HepG2 (cell line): ENCODE measurements at regions not wholly inside any gene's neighbourhood (a gene's known extent, or its start where the extent isn't known, plus 50 kb on each side); places are given as distances from the start of the nearest gene placed in this dataset.

Source experiments
- ATAC-seq: fragments of 200-7000 bp; cut with Tn5 transposase; 3 replicates; pipeline ENCODE4 v1.9.1; 2020; ENCODE audit warnings: mild to moderate bottlenecking, moderate library complexity
- BruUV-seq: library from RNA; stranded (reverse); fragments of 400-500 nt; replicated peaks from 2 replicates; lab custom pipeline; 2021; lab: Mats Ljungman, UMichigan
- CTCF ChIA-PET: fragments of 300-600 bp; formaldehyde crosslinking; extraction: SDS; loops from one replicate; lab custom pipeline; 2021; ENCODE audit warnings: low total read pairs, inconsistent platforms, low intra/inter-chr PET ratio; lab: Yijun Ruan, JAX
- POLR2A ChIA-PET: fragments of 350-600 bp; sonication (Branson Sonifier 250); formaldehyde crosslinking; loops from one replicate; lab custom pipeline; 2020; ENCODE audit warnings: antibody characterized with exemption, inconsistent platforms; lab: Yijun Ruan, JAX
- DNase-seq: peaks from one replicate; pipeline ENCODE4 v3.0.0-alpha.2; 2015; ENCODE audit warnings: low spot score
- FAIRE-seq: peaks from 3 replicates; lab custom pipeline; 2011; peaks lifted over from hg19 to GRCh38; lab: Jason Lieb, UNC
- H2AFZ ChIP-seq: one replicate; pipeline ENCODE4 v1.6.1; 2011; ENCODE audit warnings: low read length, inconsistent platforms
- H3K27ac ChIP-seq: fragments of 300-600 bp; 3 replicates; pipeline ENCODE4 v1.8.0; 2011; ENCODE audit warnings: mixed run types, mild to moderate bottlenecking, mixed read lengths, low read length, inconsistent platforms; ENCODE audit not compliant: insufficient read depth; ENCODE audit errors: extremely low read length
- H3K27me3 ChIP-seq, 2 experiments: fragments of 200-600 bp in 1 of 2; 2 replicates in 1 of 2; 3 replicates in 1 of 2; pipeline versions ENCODE4 v1.6.0 to v1.8.0; 2011; ENCODE audit warnings: low read length in 2 of 2, mild to moderate bottlenecking in 2 of 2, moderate library complexity in 2 of 2, inconsistent platforms in 1 of 2; ENCODE audit not compliant: insufficient read depth in 2 of 2, control insufficient read depth in 1 of 2
- H3K36me3 ChIP-seq, 2 experiments: fragments of 200-600 bp in 1 of 2; replicated peaks in 1 of 2; 2 replicates in 1 of 2; 3 replicates in 1 of 2; pipeline versions ENCODE4 v1.5.1 to v1.8.0; 2011; ENCODE audit warnings: low read length in 2 of 2, inconsistent platforms in 1 of 2; ENCODE audit not compliant: insufficient read depth in 2 of 2, control insufficient read depth in 1 of 2
- H3K4me1 ChIP-seq: 2 replicates; pipeline ENCODE4 v1.5.1; 2012; ENCODE audit warnings: low read length, inconsistent platforms; ENCODE audit not compliant: insufficient read depth
- H3K4me2 ChIP-seq: 2 replicates; pipeline ENCODE4 v1.6.0; 2011; ENCODE audit warnings: low read depth, low read length, inconsistent platforms
- H3K4me3 ChIP-seq, 3 experiments: fragments of 200-600 bp in 1 of 3; sonication (generic), shearing (Covaris generic) in 1 of 3; replicated peaks in 1 of 3; 2 replicates each; pipeline ENCODE4 v1.5.1; 2011 to 2016; ENCODE audit warnings: low read length in 3 of 3, inconsistent platforms in 2 of 3, low read depth in 2 of 3, mild to moderate bottlenecking in 2 of 3, control low read depth in 1 of 3, mixed read lengths in 1 of 3; ENCODE audit not compliant: insufficient read depth in 1 of 3
- H3K79me2 ChIP-seq: one replicate; pipeline ENCODE4 v1.6.1; 2011; ENCODE audit warnings: low read length, inconsistent platforms; ENCODE audit not compliant: insufficient read depth
- H3K9ac ChIP-seq: 2 replicates; pipeline ENCODE4 v1.6.0; 2011; ENCODE audit warnings: mild to moderate bottlenecking, low read depth, low read length, inconsistent platforms; ENCODE audit not compliant: insufficient read depth
- H3K9me3 ChIP-seq: 2 replicates; pipeline ENCODE4 v1.5.1; 2012; ENCODE audit warnings: mild to moderate bottlenecking, low read length
- H4K20me1 ChIP-seq: 2 replicates; pipeline ENCODE4 v1.6.0; 2011; ENCODE audit warnings: inconsistent platforms, mild to moderate bottlenecking, low read length, moderate library complexity; ENCODE audit not compliant: insufficient read depth
- GLMP ChIP-seq: sonication (generic); formaldehyde crosslinking; IDR thresholded peaks from 2 replicates; pipeline ENCODE4 v1.9.0; 2021; ENCODE audit warnings: missing genetic modification reagents, mild to moderate bottlenecking, borderline replicate concordance
- IRF1 ChIP-seq: sonication (generic); formaldehyde crosslinking; IDR thresholded peaks from 2 replicates; pipeline ENCODE4 v1.4.0; 2020; ENCODE audit warnings: low read depth, mild to moderate bottlenecking, missing genetic modification reagents
- KDM1A ChIP-seq: IDR thresholded peaks from 2 replicates; pipeline ENCODE4 v1.6.1; 2016; ENCODE audit warnings: missing compliant biosample characterization
- MEIS2 ChIP-seq: sonication (generic); formaldehyde crosslinking; IDR thresholded peaks from 2 replicates; pipeline ENCODE4 v1.9.0; 2021; ENCODE audit warnings: mild to moderate bottlenecking, missing genetic modification reagents
- MYNN ChIP-seq: sonication (generic); formaldehyde crosslinking; IDR thresholded peaks from 2 replicates; pipeline ENCODE4 v1.4.0; 2020; ENCODE audit warnings: mild to moderate bottlenecking, low read depth, missing genetic modification reagents
- NFKB2 ChIP-seq: sonication (generic); formaldehyde crosslinking; IDR thresholded peaks from 2 replicates; pipeline ENCODE4 v1.4.0; 2020; ENCODE audit warnings: missing genetic modification reagents, borderline replicate concordance
- RFX1 ChIP-seq: fragments of 450-650 bp; IDR thresholded peaks from 2 replicates; pipeline ENCODE4 v1.6.1; 2017
- SALL2 ChIP-seq: sonication (generic); formaldehyde crosslinking; IDR thresholded peaks from 2 replicates; pipeline ENCODE4 v1.8.1; 2023; ENCODE audit warnings: mild to moderate bottlenecking, missing genetic modification reagents, inconsistent platforms
- TBL1XR1 ChIP-seq: fragments of 150-350 bp; IDR thresholded peaks from 2 replicates; pipeline ENCODE4 v1.6.1; 2014; ENCODE audit warnings: borderline replicate concordance, low read length; ENCODE audit not compliant: partially characterized antibody
- TOE1 ChIP-seq: sonication (generic); formaldehyde crosslinking; IDR thresholded peaks from 2 replicates; pipeline ENCODE4 v1.4.0; 2020; ENCODE audit warnings: mild to moderate bottlenecking, missing genetic modification reagents
- ZBTB3 ChIP-seq: sonication (generic); formaldehyde crosslinking; IDR thresholded peaks from 2 replicates; pipeline ENCODE4 v1.4.0; 2020; ENCODE audit warnings: low read depth, mild to moderate bottlenecking, moderate library complexity, missing genetic modification reagents, borderline replicate concordance
- ZFP82 ChIP-seq: sonication (generic); formaldehyde crosslinking; IDR thresholded peaks from 2 replicates; pipeline ENCODE4 v1.5.1; 2020; ENCODE audit warnings: mild to moderate bottlenecking, missing genetic modification reagents, borderline replicate concordance
- ZNF282 ChIP-seq: fragments of 450-650 bp; IDR thresholded peaks from 2 replicates; pipeline ENCODE4 v1.6.1; 2018; ENCODE audit not compliant: partially characterized antibody
- ZNF367 ChIP-seq: sonication (generic); formaldehyde crosslinking; IDR thresholded peaks from 2 replicates; pipeline ENCODE4 v1.4.0; 2020; ENCODE audit warnings: missing genetic modification reagents, borderline replicate concordance
- ZNF747 ChIP-seq: sonication (generic); formaldehyde crosslinking; IDR thresholded peaks from 2 replicates; pipeline ENCODE4 v1.8.1; 2023; ENCODE audit warnings: missing genetic modification reagents, mild to moderate bottlenecking, borderline replicate concordance
- whole genome bisulfite sequencing: methylation state at CpG from one replicate; pipeline ENCODE4 v1.1.6; 2017; ENCODE audit warnings: low lambda C conversion rate; 5-methylcytosine and 5-hydroxymethylcytosine counted together
- in situ Hi-C: cut with HindIII; loops from 2 replicates; pipeline ENCODE4 v1.10.0; 2017; ENCODE audit warnings: low pct_unique_long_range_greater_than_20kb; ENCODE audit not compliant: extremely low pct_ligation_motif_present
- intact Hi-C: fragments of 100-400 bp; cut with micrococcal nuclease; formaldehyde crosslinking; loops from one replicate; pipeline ENCODE4 v1.10.0; 2022; ENCODE audit not compliant: unreplicated experiment
- TF ChIP-seq, protein P1 (sequence below): sonication (generic); formaldehyde crosslinking; IDR thresholded peaks from 2 replicates; pipeline ENCODE4 v1.4.0; 2020; ENCODE audit warnings: low read depth, missing genetic modification reagents

DNA sequence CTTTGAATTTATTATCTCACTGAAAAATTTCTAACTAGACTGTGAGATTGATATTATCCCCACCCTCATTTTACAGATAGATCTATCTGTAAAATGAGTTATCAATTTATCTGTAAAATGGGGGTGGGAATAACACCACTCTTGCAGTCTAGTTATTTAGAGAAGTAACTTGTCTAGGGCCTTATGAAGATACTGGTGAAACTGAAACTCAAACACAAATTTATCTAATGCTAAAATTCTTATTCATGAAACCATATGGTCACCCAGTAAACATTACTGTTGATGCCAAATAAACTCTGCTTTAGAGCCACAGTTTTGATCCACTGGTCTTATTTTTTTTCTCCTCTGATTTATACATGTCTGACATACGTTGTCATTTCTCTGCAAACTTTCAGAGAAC, 52.1 kb upstream of the SMIM36 start:
- no peaks in the 10 kb centered on the region for H3K4me1 ChIP-seq
- H2AFZ ChIP-seq, result no peak overlapping the region
- no peak overlapping the region for H3K27ac ChIP-seq
- no peak for TF ChIP-seq ZNF747 (CRISPR knock-in tag)
- TF ChIP-seq ZFP82 (CRISPR knock-in tag), result no peak
- no peak for TF ChIP-seq MYNN (CRISPR knock-in tag)
- no peak for TF ChIP-seq MEIS2 (CRISPR knock-in tag)
- no peak for TF ChIP-seq RFX1
- no peak for TF ChIP-seq ZNF367 (CRISPR knock-in tag)
- TF ChIP-seq KDM1A (CRISPR knock-in tag), result no peak
- TF ChIP-seq ZBTB3, result no peak
- TF ChIP-seq IRF1, result no peak
- no peak for TF ChIP-seq ZNF282
- no peak for TF ChIP-seq SALL2 (CRISPR knock-in tag)
- no peak for TF ChIP-seq NFKB2 (CRISPR knock-in tag)
- TF ChIP-seq GLMP (CRISPR knock-in tag), result no peak
- TF ChIP-seq TBL1XR1, result no peak
- TF ChIP-seq, protein P1, sequence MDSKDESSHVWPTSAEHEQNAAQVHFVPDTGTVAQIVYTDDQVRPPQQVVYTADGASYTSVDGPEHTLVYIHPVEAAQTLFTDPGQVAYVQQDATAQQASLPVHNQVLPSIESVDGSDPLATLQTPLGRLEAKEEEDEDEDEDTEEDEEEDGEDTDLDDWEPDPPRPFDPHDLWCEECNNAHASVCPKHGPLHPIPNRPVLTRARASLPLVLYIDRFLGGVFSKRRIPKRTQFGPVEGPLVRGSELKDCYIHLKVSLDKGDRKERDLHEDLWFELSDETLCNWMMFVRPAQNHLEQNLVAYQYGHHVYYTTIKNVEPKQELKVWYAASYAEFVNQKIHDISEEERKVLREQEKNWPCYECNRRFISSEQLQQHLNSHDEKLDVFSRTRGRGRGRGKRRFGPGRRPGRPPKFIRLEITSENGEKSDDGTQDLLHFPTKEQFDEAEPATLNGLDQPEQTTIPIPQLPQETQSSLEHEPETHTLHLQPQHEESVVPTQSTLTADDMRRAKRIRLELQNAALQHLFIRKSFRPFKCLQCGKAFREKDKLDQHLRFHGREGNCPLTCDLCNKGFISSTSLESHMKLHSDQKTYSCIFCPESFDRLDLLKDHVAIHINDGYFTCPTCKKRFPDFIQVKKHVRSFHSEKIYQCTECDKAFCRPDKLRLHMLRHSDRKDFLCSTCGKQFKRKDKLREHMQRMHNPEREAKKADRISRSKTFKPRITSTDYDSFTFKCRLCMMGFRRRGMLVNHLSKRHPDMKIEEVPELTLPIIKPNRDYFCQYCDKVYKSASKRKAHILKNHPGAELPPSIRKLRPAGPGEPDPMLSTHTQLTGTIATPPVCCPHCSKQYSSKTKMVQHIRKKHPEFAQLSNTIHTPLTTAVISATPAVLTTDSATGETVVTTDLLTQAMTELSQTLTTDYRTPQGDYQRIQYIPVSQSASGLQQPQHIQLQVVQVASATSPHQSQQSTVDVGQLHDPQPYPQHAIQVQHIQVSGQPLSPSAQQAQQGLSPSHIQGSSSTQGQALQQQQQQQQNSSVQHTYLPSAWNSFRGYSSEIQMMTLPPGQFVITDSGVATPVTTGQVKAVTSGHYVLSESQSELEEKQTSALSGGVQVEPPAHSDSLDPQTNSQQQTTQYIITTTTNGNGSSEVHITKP, result no peak
- TF ChIP-seq TOE1 (CRISPR knock-in tag), result no peak
- intact Hi-C loops (no loop called here), in situ Hi-C loops (no loop called here)
- H4K20me1 ChIP-seq, result no peaks in the 10 kb centered on the region
- 0% methylated on average over 1 of the region's 1 CpG for WGBS
- no peak overlapping the region for H3K4me2 ChIP-seq
- no peak for ATAC-seq
- H3K4me3 ChIP-seq, result no peak overlapping the region
- H3K79me2 ChIP-seq, result no peaks in the 10 kb centered on the region
- H3K9me3 ChIP-seq, result no peaks in the 10 kb centered on the region
- no peak for FAIRE-seq
- no peaks in the 10 kb centered on the region for H3K36me3 ChIP-seq
- BruUV-seq, result no TSS peak
- ChIA-PET CTCF (no interaction called here), POLR2A (no interaction called here)
- H3K27me3 ChIP-seq, result peaks cover 0 to 13% of the 10 kb centered on the region in 2 experiments; a peak in 2 of 5 replicates
- H3K9ac ChIP-seq, result no peak overlapping the region
- DNase-seq, result no peak
